ENCODE measurements at regions not wholly inside any gene's neighbourhood (a gene's known extent, or its start where the extent isn't known, plus 50 kb on each side); places are given as distances from the start of the nearest gene placed in this dataset.

GRCh38 chr10:108708363-108708762 lies 1214.9 kb downstream of the XPNPEP1 start:
- no peak for TF ChIP-seq POLR2AphosphoS5 (IDR thresholded peaks at IDR 0.05; ENCODE audit: borderline replicate concordance, low read depth, low read length)
- no peak for TF ChIP-seq EZH2 (IDR thresholded peaks at IDR 0.05)
- no peak for TF ChIP-seq FOXP2 (optimal IDR thresholded peaks at IDR 0.05; ENCODE audit: control extremely low read depth, extremely low read length, insufficient read depth)

All from SK-N-MC (cell line).